KMS-11 (cell line): ENCODE measurements at regions not wholly inside any gene's neighbourhood (a gene's known extent, or its start where the extent isn't known, plus 50 kb on each side); places are given as distances from the start of the nearest gene placed in this dataset.

Experiments
- H2AFZ ChIP-seq: fragments of 200-600 bp; sonication (generic); 2 replicates; pipeline ENCODE4 v1.6.1; 2016; ENCODE audit warnings: antibody characterized with exemption, mixed run types, low read depth
- H3K27ac ChIP-seq: fragments of 200-600 bp; sonication (generic); 2 replicates; pipeline ENCODE4 v1.6.1; 2016; ENCODE audit warnings: mild to moderate bottlenecking, mixed run types
- H3K27me3 ChIP-seq: fragments of 200-600 bp; sonication (generic); 2 replicates; pipeline ENCODE4 v1.6.1; 2017; ENCODE audit warnings: mild to moderate bottlenecking, low read depth, mixed run types, moderate library complexity; ENCODE audit not compliant: insufficient read depth
- H3K36me3 ChIP-seq: fragments of 200-600 bp; sonication (generic); 2 replicates; pipeline ENCODE4 v1.6.1; 2017; ENCODE audit warnings: mild to moderate bottlenecking, mixed run types; ENCODE audit not compliant: insufficient read depth
- H3K4me1 ChIP-seq: fragments of 200-600 bp; sonication (generic); 2 replicates; pipeline ENCODE4 v1.6.1; 2016; ENCODE audit warnings: mild to moderate bottlenecking, low read depth, mixed run types; ENCODE audit not compliant: poor library complexity, severe bottlenecking
- H3K4me2 ChIP-seq: fragments of 200-600 bp; sonication (generic); 2 replicates; pipeline ENCODE4 v1.7.0; 2016; ENCODE audit warnings: mild to moderate bottlenecking, mixed run types
- H3K4me3 ChIP-seq: fragments of 200-600 bp; sonication (generic); IDR thresholded peaks from 2 replicates; pipeline ENCODE4 v1.6.1; 2017; ENCODE audit warnings: low read depth, low read length, mixed read lengths; ENCODE audit not compliant: insufficient read depth
- H3K79me2 ChIP-seq: fragments of 200-600 bp; sonication (generic); 2 replicates; pipeline ENCODE4 v1.6.1; 2016; ENCODE audit warnings: low read depth, mixed run types; ENCODE audit not compliant: insufficient read depth
- H3K9ac ChIP-seq: fragments of 200-600 bp; sonication (generic); 2 replicates; pipeline ENCODE4 v1.6.1; 2016; ENCODE audit warnings: mild to moderate bottlenecking, mixed run types
- H4K20me1 ChIP-seq: fragments of 200-600 bp; sonication (generic); 2 replicates; pipeline ENCODE4 v1.6.1; 2016; ENCODE audit warnings: mild to moderate bottlenecking, mixed run types; ENCODE audit not compliant: insufficient read depth
- CTCF ChIP-seq: fragments of 200-600 bp; sonication (generic); conservative IDR thresholded peaks from 2 replicates; pipeline ENCODE4 v1.6.1; 2017; ENCODE audit warnings: low read depth, mild to moderate bottlenecking, antibody characterized with exemption, low read length, moderate library complexity, mixed read lengths

GRCh38 chr20:6700563-6701329 lies 66.7 kb upstream of the BMP2 start:
- no peaks in the 10 kb centered on the region for H3K27me3 ChIP-seq
- no peak for TF ChIP-seq CTCF
- H3K27ac ChIP-seq = no peak overlapping the region
- no peaks in the 10 kb centered on the region for H3K4me1 ChIP-seq
- no peak overlapping the region for H3K4me2 ChIP-seq
- H2AFZ ChIP-seq = no peak overlapping the region
- H3K36me3 ChIP-seq = no peaks in the 10 kb centered on the region
- no peak overlapping the region for H3K9ac ChIP-seq
- H3K4me3 ChIP-seq = no peak overlapping the region
- no peaks in the 10 kb centered on the region for H4K20me1 ChIP-seq
- no peaks in the 10 kb centered on the region for H3K79me2 ChIP-seq

GRCh38 chr20:6699921-6700562 lies 67.4 kb upstream of the BMP2 start:
- Histone ChIP-seq H3K4me3 (no peak overlapping the region), H3K36me3 (no peaks in the 10 kb centered on the region), H4K20me1 (no peaks in the 10 kb centered on the region), H3K4me1 (no peaks in the 10 kb centered on the region), H3K27ac (no peak overlapping the region), H3K27me3 (no peaks in the 10 kb centered on the region), H3K4me2 (no peak overlapping the region), H2AFZ (no peak overlapping the region), H3K9ac (no peak overlapping the region), H3K79me2 (no peaks in the 10 kb centered on the region)
- no peak for TF ChIP-seq CTCF

GRCh38 chr20:6698723-6699122 lies 68.8 kb upstream of the BMP2 start:
- no peak for TF ChIP-seq CTCF
- H3K9ac ChIP-seq = no peak overlapping the region
- no peaks in the 10 kb centered on the region for H3K79me2 ChIP-seq
- H3K36me3 ChIP-seq = no peaks in the 10 kb centered on the region
- no peak overlapping the region for H3K27ac ChIP-seq
- H3K27me3 ChIP-seq = no peaks in the 10 kb centered on the region
- no peaks in the 10 kb centered on the region for H3K4me1 ChIP-seq
- H3K4me2 ChIP-seq = no peak overlapping the region
- no peak overlapping the region for H3K4me3 ChIP-seq
- H2AFZ ChIP-seq = no peak overlapping the region
- H4K20me1 ChIP-seq = no peaks in the 10 kb centered on the region

- no peak for TF ChIP-seq CTCF
- no peaks in the 10 kb centered on the region for H3K79me2 ChIP-seq
- no peak overlapping the region for H3K4me3 ChIP-seq
- no peak overlapping the region for H3K27ac ChIP-seq
- H2AFZ ChIP-seq = no peak overlapping the region
- H3K4me2 ChIP-seq = no peak overlapping the region
- H3K4me1 ChIP-seq = no peaks in the 10 kb centered on the region
- no peaks in the 10 kb centered on the region for H4K20me1 ChIP-seq
- no peaks in the 10 kb centered on the region for H3K36me3 ChIP-seq
- no peak overlapping the region for H3K9ac ChIP-seq
- H3K27me3 ChIP-seq = no peaks in the 10 kb centered on the region
Observed at GRCh38 chr20:6698056-6698455, 69.4 kb upstream of the BMP2 start.
